ENCODE measurements at regions not wholly inside any gene's neighbourhood (a gene's known extent, or its start where the extent isn't known, plus 50 kb on each side); places are given as distances from the start of the nearest gene placed in this dataset.

GRCh38 chr13:39110518-39111097 is 72.4 kb downstream of the NHLRC3 start:
- no peak for TF ChIP-seq CTCF (IDR thresholded peaks at IDR 0.05; ENCODE audit: control insufficient read depth, extremely low read depth, insufficient read depth)

GRCh38 chr13:39111145-39111544 is 72.9 kb downstream of the NHLRC3 start:
- no peak overlapping the region for H3K4me3 ChIP-seq (ENCODE audit: low read depth, low read length)
- TF ChIP-seq CTCF (IDR thresholded peaks at IDR 0.05; ENCODE audit: control insufficient read depth, extremely low read depth, insufficient read depth) = no peak
- DNase-seq (ENCODE audit: low read depth) = no peak

More at GRCh38 chr13:39110518-39111097, 72.4 kb downstream of the NHLRC3 start:
- H3K4me3 ChIP-seq (ENCODE audit: low read depth, low read length) = no peak overlapping the region
- DNase-seq (ENCODE audit: low read depth) = no peak

- no peak for TF ChIP-seq CTCF (IDR thresholded peaks at IDR 0.05; ENCODE audit: control insufficient read depth, extremely low read depth, insufficient read depth)
- DNase-seq (ENCODE audit: low read depth) = no peak
- H3K4me3 ChIP-seq (ENCODE audit: low read depth, low read length) = no peak overlapping the region
Measured at GRCh38 chr13:39119422-39119821, 81.2 kb downstream of the NHLRC3 start.

- DNase-seq (ENCODE audit: low read depth) = no peak
- TF ChIP-seq CTCF (IDR thresholded peaks at IDR 0.05; ENCODE audit: control insufficient read depth, extremely low read depth, insufficient read depth) = no peak
- no peak overlapping the region for H3K4me3 ChIP-seq (ENCODE audit: low read depth, low read length)
Measured at GRCh38 chr13:39123578-39123977, 85.3 kb downstream of the NHLRC3 start.

GRCh38 chr13:39129213-39129612 is 91.0 kb downstream of the NHLRC3 start:
- no peak overlapping the region for H3K4me3 ChIP-seq (ENCODE audit: low read depth, low read length)
- DNase-seq (ENCODE audit: low read depth) = no peak
- no peak for TF ChIP-seq CTCF (IDR thresholded peaks at IDR 0.05; ENCODE audit: control insufficient read depth, extremely low read depth, insufficient read depth)

- no peak for TF ChIP-seq CTCF (IDR thresholded peaks at IDR 0.05; ENCODE audit: control insufficient read depth, extremely low read depth, insufficient read depth)
- no peak overlapping the region for H3K4me3 ChIP-seq (ENCODE audit: low read depth, low read length)
- DNase-seq (ENCODE audit: low read depth) = no peak
Measured at GRCh38 chr13:39130301-39130700, 92.0 kb downstream of the NHLRC3 start.
